ENCODE measurements at regions not wholly inside any gene's neighbourhood (a gene's known extent, or its start where the extent isn't known, plus 50 kb on each side); places are given as distances from the start of the nearest gene placed in this dataset.
"Not testable (repeated sequence)": the region's sequence is repeated elsewhere in the genome, so short reads cannot be mapped to it uniquely, and the experiment has no call there.

DNA sequence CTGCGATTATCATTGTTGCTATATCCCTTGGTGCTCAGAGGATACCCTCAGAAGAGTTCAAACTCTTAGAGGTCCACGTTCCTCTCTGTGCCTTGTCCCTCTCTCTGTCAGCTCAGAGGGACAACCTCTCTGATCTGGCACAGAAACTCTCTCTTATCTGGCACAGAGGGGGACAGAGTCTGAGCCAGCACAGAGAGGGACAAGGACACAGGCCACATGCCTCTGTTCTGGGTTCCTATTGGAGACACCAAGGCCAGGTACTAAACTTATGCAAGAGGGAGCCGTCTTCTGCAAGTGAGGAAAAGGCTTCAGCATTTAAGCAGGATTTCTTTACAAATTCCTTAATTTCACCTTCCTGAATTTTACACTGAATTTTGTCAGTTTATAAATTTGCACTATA lies 565.2 kb downstream of the TOX3 start:
- H3K9me3 Mint-ChIP-seq: no peaks in the 10 kb centered on the region
- DNase-seq (no peak), ATAC-seq (ENCODE audit: poor library complexity) (no peak)
- no peak overlapping the region for H3K4me3 Mint-ChIP-seq
- no peaks in the 10 kb centered on the region for H3K27me3 ChIP-seq (ENCODE audit: control insufficient read depth in 1 of 2, insufficient read depth in 2 of 2, low read length in 2 of 2)
- peaks cover 0 to 4% of the 10 kb centered on the region in 2 experiments for H3K9me3 ChIP-seq (ENCODE audit: control insufficient read depth in 1 of 2, insufficient read depth in 1 of 2, low read length in 2 of 2)
- ChIA-PET POLR2A (no interaction called here), CTCF (no interaction called here)
- intact Hi-C loops (cut with DNase I, micrococcal nuclease): no loop called here
- no peak for TF ChIP-seq CTCF (IDR thresholded peaks at IDR 0.05)
- H3K27me3 Mint-ChIP-seq: no peaks in the 10 kb centered on the region
- no peaks in the 10 kb centered on the region for H3K36me3 ChIP-seq (ENCODE audit: insufficient read depth, low read length)
- no peak overlapping the region for H3K27ac Mint-ChIP-seq
- no peaks in the 10 kb centered on the region for H3K4me1 Mint-ChIP-seq (ENCODE audit: low read depth)
- no peaks in the 10 kb centered on the region for H3K4me1 ChIP-seq (ENCODE audit: insufficient read depth, low read length)
- no peak overlapping the region for H3K27ac ChIP-seq (ENCODE audit: low read depth in 1 of 2, low read length in 2 of 2)
- no peaks in the 10 kb centered on the region for H3K36me3 Mint-ChIP-seq (ENCODE audit: low read depth)
- H3K4me3 ChIP-seq (ENCODE audit: low read length): no peak overlapping the region

DNA sequence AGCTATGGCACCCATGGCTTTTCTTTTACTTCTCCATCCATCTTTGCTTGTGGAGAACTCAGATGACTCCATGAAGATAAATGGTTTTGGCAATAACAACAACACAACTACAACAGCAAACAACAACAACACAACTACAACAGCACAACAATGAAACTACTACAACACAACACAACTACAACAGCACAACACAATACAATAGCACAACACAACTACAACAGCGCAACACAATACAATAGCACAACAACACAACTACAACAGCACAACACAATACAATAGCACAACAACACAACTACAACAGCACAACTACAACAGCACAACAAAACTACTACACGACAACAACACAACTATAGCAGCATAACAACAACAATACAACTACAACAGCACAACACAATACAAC lies 569.4 kb downstream of the TOX3 start:
- H3K9me3 ChIP-seq (ENCODE audit: control insufficient read depth in 1 of 2, insufficient read depth in 1 of 2, low read length in 2 of 2); H3K9me3 Mint-ChIP-seq; H3K27ac ChIP-seq (ENCODE audit: low read depth in 1 of 2, low read length in 2 of 2); H3K4me1 Mint-ChIP-seq (ENCODE audit: low read depth); H3K4me1 ChIP-seq (ENCODE audit: insufficient read depth, low read length); POLR2A ChIA-PET; intact Hi-C loops (cut with DNase I, micrococcal nuclease); H3K27ac Mint-ChIP-seq; CTCF ChIA-PET; H3K27me3 ChIP-seq (ENCODE audit: control insufficient read depth in 1 of 2, insufficient read depth in 2 of 2, low read length in 2 of 2); H3K4me3 ChIP-seq (ENCODE audit: low read length); DNase-seq; ATAC-seq (ENCODE audit: poor library complexity); H3K36me3 ChIP-seq (ENCODE audit: insufficient read depth, low read length); H3K4me3 Mint-ChIP-seq; H3K36me3 Mint-ChIP-seq (ENCODE audit: low read depth); H3K27me3 Mint-ChIP-seq: not testable (repeated sequence)

- Mint-ChIP-seq H3K27me3 (no peaks in the 10 kb centered on the region), H3K9me3 (peaks cover 4% of the 10 kb centered on the region), H3K4me1 (ENCODE audit: low read depth) (no peaks in the 10 kb centered on the region), H3K36me3 (ENCODE audit: low read depth) (no peaks in the 10 kb centered on the region), H3K4me3 (no peak overlapping the region), H3K27ac (no peak overlapping the region)
- H3K9me3 ChIP-seq (ENCODE audit: control insufficient read depth in 1 of 2, insufficient read depth in 1 of 2, low read length in 2 of 2): peaks cover 0 to 4% of the 10 kb centered on the region in 2 experiments
- no peaks in the 10 kb centered on the region for H3K4me1 ChIP-seq (ENCODE audit: insufficient read depth, low read length)
- H3K27me3 ChIP-seq (ENCODE audit: control insufficient read depth in 1 of 2, insufficient read depth in 2 of 2, low read length in 2 of 2): no peaks in the 10 kb centered on the region
- TF ChIP-seq CTCF (IDR thresholded peaks at IDR 0.05): no peak
- H3K4me3 ChIP-seq (ENCODE audit: low read length): no peak overlapping the region
- no peak overlapping the region for H3K27ac ChIP-seq (ENCODE audit: low read depth in 1 of 2, low read length in 2 of 2)
- no peaks in the 10 kb centered on the region for H3K36me3 ChIP-seq (ENCODE audit: insufficient read depth, low read length)
- ATAC-seq (ENCODE audit: poor library complexity): no peak
- POLR2A ChIA-PET: no interaction called here
- DNase-seq: no peak
- intact Hi-C loops (cut with DNase I, micrococcal nuclease): no loop called here
- CTCF ChIA-PET: no interaction called here
These were observed 575.8 kb downstream of the TOX3 start for GRCh38 chr16:51971184-51971583.

DNA sequence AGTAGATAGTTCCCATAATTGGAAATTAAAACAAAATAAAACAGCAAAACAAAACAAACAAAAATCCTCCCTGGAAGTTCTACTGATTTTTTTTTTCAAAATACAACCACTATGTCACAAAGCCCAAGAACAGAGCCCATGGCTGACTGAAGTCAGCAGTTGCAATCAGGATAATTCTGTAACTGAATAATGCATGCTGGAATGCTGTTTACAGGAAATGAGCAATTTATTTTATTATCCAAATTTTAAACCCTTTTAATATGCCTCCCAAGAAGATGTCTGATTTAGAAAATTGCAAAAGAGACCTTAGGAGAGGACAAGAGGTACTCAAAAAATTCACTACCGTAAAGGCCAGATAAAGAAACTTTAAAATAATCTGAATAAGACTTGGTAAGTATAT lies 578.2 kb downstream of the TOX3 start:
- no peak overlapping the region for H3K4me3 ChIP-seq (ENCODE audit: low read length)
- H3K9me3 ChIP-seq (ENCODE audit: control insufficient read depth in 1 of 2, insufficient read depth in 1 of 2, low read length in 2 of 2): no peaks in the 10 kb centered on the region
- H3K9me3 Mint-ChIP-seq: no peaks in the 10 kb centered on the region
- no peaks in the 10 kb centered on the region for H3K36me3 Mint-ChIP-seq (ENCODE audit: low read depth)
- no peak overlapping the region for H3K27ac ChIP-seq (ENCODE audit: low read depth in 1 of 2, low read length in 2 of 2)
- no peak overlapping the region for H3K27ac Mint-ChIP-seq
- CTCF ChIA-PET: no interaction called here
- ATAC-seq (ENCODE audit: poor library complexity) (no peak), DNase-seq (no peak)
- no peaks in the 10 kb centered on the region for H3K27me3 Mint-ChIP-seq
- no peak overlapping the region for H3K4me3 Mint-ChIP-seq
- intact Hi-C loops (cut with DNase I, micrococcal nuclease): no loop called here
- H3K27me3 ChIP-seq (ENCODE audit: control insufficient read depth in 1 of 2, insufficient read depth in 2 of 2, low read length in 2 of 2): no peaks in the 10 kb centered on the region
- POLR2A ChIA-PET: no interaction called here
- TF ChIP-seq CTCF (IDR thresholded peaks at IDR 0.05): no peak
- no peaks in the 10 kb centered on the region for H3K4me1 ChIP-seq (ENCODE audit: insufficient read depth, low read length)
- no peaks in the 10 kb centered on the region for H3K36me3 ChIP-seq (ENCODE audit: insufficient read depth, low read length)
- no peaks in the 10 kb centered on the region for H3K4me1 Mint-ChIP-seq (ENCODE audit: low read depth)
